ENCODE measurements at regions not wholly inside any gene's neighbourhood (a gene's known extent, or its start where the extent isn't known, plus 50 kb on each side); places are given as distances from the start of the nearest gene placed in this dataset.

DNA sequence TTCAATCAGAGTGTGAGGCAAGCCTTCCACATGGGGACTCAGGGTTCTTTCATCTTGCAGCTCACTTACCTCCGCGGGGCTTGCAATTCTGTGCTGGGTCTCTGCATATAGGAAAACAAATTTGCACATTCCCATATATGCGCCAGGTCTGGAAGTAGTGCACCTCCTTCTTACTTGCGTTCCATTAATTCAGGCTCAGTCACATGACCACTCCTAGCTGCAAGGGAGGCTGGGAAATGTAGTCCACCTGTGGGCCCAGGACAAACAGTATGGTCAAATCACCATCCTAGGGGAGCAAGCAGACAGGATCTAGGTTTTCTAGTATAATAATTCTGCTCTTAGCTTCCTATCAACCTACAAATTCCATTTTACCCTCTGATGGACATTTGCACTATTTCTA lies 160.4 kb downstream of the AACS start:
- no peak for DNase-seq (ENCODE audit: low spot score)

DNA sequence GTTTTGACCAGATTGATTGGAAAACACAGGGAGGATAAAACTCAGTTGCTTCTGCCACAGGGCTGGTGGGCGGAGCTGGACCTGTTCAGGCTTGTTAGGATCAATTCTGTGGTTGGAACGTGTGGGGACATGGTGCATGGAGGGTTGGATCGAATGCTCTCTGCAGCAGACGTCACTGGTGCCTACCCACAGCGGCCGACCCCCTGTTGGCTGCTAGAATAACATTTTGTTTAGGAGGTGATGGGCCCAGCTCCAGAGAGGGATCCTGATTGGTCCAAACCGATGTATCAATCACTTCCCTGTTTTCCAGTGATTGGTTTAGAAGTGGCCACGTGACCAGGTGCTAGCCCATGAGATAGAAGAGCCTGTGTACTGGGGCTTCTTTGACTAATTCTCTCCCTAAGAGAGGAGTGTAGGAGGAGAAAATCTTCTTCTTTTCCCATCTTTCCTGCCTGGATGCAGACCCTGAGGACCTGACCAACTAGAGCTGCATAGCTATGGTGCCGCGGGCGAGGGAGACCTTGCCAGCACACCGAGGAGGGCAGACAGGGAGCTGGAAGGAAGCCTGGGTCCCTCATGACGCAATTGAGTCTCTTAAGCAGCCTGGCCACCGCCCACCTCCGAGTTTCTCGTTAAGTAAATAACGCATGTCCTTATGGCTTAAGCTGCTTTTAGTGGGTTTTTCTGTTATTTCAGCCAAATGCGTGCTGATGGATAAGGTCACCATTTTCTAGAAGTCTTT lies 163.5 kb downstream of the AACS start:
- no peak for DNase-seq (ENCODE audit: low spot score)

DNA sequence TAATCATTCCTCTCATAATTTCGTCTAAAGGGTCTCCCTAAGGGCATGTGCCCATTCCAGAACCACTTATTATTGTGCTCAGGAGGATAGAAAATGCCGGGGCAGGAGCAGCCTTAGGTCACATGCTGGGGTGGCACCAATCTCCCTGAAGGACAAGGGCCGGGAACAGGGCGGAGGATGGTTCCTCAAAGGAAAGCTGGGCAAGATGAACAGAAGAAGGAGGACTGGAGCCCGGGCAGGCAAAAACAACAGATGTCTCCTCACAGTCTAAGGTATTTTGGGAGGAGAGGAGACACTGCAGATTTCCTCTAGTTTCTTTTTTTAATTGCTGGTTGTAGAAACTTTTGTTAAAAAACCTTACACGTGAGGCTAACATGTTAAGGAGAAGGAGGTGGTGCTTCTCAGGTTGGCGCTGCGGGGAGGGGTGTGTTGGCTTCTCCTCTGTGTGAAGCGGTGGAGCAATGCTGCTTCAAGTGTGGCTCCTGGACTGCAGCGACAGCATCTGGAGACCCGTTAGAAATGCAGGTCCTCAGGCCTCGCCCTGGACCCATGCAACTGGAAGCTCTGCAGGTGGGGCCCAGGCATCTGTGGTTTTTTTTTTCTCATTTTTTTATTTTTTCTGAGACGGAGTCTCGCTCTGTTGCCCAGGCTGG lies 164.8 kb downstream of the AACS start:
- no peak for DNase-seq (ENCODE audit: low spot score)

DNA sequence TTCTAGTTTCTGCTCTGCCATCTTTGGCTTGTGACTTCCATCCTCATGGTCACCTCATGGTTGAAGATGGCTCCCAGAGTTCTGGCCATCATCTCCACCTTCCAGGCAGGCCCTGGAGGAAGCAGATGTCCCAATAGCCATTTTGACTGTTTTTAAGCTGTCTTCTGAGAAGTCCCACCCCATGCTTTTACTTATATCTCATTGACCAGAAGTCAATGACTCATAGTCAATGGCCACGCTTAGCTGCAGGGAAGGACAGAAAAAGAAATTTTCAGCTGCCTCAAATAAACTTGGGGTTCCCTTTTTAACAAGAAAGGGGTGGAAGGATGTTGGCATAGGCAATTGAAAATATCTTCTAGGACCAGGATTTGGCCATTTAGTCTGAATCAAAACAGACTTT lies 168.1 kb downstream of the AACS start:
- no peak for DNase-seq (ENCODE audit: low spot score)

DNA sequence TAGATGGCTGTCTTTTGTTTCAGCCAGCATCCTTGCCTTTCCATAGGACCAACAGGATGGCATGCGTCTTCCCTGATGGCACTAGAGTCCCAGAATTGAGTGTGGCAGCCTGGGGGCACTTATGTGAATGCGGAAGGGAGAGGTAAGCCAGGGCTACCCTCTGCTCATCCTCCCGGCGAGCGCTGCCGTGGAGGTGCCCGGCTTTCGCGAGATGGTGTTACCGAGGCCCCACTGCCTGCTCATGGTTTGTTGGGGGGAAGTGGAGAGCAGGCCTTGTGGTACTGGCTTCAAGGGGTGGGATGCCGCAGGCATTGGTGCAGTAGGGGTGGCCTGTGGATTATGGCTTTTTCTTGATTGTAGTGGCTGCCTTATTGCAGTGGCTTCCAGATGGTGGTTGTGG lies 174.3 kb downstream of the AACS start:
- DNase-seq (ENCODE audit: low spot score): no peak

DNA sequence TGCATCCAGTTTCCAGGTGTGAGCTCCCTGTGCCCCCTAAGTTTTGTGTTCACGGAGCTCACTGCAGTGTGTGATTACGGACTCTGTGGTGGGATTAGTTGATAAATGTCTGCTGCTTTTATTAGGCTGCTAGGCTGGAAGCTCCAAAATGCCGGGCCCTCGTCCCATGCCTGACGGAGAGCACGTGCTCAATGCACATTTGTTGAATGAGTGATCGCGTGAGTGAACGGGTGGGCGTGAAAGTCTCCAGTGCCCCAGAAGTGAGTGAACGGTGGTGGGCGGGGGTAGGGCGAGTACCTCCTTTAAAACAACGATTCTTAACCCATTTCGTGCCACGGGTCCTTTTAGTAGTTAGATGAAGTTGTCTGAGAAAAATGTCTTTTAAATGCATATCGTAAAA lies 175.5 kb downstream of the AACS start:
- DNase-seq (ENCODE audit: low spot score): no peak

DNA sequence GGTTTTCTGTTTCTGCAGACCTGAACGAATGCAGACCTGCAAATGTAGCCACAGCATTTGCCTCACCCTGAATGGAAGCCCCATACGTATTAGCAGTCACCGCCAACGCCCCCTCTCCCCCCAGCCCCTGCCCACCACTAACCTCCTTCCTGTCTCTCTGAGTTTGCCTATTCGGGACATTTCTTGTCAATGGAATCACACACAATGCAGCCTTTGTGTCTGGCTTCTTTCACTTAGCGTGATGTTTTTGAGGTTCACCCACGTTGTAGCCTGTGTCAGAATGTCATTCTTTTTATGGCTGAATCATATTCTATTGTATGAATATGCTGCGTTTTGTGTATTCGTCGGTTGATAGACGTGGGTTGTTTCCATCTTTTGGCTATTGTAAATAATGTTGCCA lies 178.6 kb downstream of the AACS start:
- no peak for DNase-seq (ENCODE audit: low spot score)

DNA sequence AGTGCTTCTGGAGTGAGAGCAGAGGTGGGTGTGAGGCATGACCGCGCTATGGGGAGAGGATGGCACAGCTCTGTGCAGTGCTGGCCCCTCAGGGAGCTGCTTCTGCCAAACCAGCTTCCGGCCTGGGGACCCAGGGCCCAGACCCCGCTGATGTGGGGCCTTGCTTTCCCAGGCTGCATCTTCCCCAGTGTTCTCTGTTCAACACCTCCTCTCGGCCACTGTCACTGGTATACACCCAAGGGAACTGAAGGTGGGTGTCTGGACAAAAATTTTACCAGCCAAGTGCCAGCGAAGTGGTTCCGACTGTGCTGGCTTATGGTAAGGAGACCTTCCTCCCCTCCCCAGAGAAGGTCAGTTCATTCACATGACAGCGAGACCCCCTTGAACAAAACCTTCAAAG lies 179.1 kb downstream of the AACS start:
- DNase-seq (ENCODE audit: low spot score): no peak

DNA sequence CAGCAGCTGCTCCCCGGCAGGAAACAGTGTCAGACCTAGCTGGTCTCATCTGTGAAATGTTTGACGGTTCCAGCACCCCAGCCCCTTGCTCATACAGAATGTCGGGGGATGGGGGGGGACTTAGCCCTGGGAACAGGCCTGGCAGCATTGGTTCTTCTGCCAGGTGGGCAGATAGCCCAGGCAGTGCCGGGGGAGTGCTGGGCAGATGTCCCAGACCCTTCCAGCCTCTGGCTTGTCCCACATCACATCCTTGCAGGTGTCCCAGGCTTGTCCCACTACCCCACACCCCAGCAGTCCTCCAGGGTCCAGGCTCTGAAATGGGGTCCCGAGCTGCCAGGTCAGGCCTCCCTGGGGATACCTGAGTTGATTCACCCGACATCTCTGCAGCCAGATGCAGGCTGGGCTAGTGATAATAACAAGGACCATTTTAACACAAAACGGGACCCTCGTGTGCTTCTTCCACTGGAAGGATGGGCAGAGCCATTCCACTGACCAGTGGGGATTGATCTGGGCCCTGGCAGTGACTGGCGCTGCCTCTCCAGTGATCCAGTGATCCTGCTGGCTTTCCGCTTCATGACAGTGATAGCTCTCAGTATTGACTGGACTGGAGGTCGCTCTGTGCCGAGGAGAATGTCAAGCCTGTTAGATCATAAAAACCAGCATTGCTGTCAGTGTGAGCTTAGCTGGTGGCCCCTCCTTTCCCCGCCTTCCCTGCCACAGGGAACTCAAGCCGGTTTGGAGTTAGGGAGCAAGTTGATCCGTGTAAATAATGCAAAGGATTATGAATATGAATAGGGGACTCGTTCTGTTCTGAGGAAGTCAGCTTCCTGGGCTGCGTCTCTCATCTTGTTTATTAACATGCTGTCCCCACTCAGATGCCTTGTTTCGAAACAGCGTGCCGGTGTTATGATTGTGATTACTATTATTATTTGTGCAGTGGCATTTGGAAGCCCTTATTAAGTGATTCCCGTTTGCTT lies 180.6 kb downstream of the AACS start:
- DNase-seq (ENCODE audit: low spot score): no peak

DNA sequence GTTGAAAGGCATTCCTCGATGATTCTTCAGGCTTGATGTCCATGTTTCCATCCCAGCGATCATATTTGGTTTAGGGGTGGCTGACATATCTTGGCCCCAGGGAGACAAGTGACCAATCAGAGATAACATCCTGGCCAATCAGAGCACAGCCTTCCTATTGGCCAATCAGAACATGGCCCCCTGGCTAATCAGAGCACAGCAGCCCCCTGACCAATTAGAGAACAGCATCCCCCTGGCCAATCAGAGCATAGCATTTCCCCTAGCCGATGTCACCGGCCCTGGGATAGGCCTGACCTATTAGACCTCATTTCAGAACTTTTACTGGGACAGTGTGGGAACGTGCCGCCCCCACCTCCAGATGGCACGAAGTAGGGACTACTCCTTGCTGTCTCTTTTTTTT lies 182.2 kb downstream of the AACS start:
- no peak for DNase-seq (ENCODE audit: low spot score)

DNA sequence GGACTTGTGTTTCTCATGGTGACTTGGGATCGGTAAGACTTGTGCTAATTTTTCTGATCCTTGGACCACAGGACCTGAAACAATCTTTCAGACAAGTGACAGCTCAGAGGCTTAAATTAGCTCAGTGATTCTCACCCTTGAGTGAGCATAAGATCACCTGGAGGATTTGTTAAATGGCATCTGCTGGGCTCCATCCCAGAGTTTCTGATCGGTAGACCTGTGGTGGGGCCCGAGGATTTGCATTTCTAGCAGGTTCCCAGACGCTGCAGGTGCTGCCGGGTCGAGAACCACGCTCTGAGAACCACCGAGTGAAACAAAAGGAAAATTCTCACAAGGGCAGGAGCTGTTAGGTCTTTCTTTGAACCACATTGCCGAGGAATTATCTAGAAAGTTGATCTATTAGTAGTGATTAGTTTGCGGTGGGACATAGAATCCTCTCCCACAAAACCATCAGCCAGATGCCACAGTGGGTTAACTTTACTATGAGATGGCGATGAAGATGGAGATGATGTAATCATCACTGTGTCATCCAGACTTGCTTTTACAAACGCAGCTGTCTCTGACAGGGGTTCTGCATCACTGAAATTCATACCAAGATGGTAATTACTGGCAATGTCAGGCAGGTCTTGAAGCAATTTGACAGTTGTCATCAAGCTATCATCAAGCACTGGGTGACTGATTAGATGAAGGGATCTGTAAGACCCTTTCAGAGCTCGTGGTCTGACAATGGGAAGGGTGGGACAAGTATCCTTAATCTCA lies 184.0 kb downstream of the AACS start:
- no peak for DNase-seq (ENCODE audit: low spot score)

DNA sequence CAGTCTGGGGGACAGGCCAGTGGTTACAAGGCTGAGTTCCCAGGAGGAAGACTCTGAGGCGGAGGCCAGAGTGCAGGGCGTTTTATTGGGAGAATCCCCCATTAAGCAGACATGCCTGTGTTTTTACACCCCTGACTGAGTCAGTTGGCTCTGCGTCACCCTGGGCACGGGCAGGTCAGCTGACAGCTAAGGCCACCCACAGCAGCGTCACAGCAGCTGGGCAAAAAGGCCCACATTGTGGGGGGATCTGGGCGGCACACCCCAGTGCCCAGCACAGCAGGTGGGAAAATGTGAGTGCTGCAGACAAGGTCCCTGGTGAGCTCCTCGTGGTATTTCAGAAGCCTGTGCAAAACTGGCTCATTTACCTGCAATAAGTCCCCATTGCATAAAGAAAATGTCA lies 184.7 kb downstream of the AACS start:
- DNase-seq (ENCODE audit: low spot score): no peak

DNA sequence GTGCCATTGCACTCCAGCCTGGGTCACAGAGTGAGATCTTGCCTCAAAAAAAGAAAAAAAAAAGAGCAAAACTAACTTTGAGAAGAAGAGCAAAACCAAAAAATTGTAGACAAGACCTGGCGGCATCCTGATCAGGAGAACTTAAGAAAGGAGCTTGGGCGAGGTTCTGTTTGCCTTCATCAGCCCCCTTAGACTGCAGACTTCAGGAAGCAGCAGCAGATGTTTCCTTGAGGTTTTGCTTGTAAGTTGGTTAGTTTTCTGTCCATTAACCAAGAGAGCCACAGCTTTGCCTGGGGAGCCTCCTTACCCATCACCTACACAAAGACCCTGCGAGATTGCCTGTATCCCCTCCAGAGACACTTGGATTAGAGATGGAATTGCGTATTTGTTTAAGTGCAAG lies 189.0 kb downstream of the AACS start:
- DNase-seq (ENCODE audit: low spot score): no peak

DNA sequence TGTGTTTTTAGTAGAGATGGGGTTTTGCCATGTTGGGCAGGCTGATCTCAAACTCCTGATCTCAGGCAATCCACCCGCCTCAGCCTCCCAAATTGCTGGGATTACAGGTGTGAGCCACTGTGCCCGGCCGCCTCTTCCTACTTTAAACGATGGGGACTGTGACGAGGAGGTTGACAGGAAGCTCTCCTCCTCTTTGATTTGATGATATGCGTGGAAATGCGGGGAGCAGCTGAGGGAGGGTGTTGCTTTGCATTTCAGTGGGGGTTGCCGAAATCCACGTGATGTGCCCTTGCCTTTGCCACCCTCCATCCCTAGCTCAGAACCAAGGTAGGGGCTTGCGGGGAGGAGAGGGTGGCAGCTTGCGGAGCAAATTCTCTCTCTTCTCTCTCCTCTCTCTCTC lies 189.6 kb downstream of the AACS start:
- DNase-seq (ENCODE audit: low spot score): no peak

DNA sequence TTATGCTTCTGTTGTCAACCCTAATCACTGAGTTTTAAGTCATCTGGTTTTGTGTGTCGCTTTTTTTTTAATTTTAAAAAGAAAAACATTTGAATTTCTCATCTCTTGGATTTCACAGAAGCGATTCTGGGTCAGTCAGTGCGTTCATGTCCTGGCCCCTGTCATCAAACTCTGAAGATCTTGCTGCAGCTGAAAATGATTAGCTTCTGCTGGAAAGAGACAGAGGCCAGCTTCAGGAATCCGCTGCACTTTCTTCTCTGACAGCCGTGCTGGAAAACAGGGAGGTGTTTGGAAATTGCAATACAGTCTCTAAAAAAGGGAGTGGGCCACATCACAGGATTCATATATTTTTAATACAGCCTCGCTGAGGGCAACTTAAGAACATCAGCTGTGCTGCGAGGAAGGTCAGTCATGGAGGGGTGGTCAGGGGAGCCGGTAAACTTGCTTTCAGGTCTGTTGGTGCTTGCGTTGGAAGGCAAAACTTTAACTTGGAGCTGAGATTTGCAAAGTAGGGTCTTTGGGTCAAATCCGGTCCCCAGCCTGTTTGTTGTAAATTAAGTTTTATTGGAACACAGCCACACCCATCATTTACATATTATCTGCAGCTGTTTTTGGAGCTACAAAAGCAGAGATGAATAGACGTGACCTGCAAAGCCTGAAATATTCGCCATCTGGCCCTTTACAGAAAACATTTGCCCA lies 190.8 kb downstream of the AACS start:
- no peak for DNase-seq (ENCODE audit: low spot score)

DNA sequence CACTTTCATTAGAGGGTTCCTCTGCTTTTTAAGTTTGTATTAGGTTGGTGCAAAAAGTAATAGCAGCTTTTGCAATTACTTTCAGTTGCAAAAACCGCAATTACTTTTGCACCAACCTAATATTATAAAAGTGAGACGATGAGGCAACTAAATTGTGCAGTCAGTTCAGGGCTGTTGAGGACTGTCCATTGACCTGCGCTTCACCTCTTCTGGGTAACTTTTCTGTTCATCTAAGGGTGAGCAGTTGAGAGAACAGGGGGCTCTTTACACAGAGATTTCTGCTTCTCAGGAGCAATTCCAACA lies 191.3 kb downstream of the AACS start:
- no peak for DNase-seq (ENCODE audit: low spot score)

DNA sequence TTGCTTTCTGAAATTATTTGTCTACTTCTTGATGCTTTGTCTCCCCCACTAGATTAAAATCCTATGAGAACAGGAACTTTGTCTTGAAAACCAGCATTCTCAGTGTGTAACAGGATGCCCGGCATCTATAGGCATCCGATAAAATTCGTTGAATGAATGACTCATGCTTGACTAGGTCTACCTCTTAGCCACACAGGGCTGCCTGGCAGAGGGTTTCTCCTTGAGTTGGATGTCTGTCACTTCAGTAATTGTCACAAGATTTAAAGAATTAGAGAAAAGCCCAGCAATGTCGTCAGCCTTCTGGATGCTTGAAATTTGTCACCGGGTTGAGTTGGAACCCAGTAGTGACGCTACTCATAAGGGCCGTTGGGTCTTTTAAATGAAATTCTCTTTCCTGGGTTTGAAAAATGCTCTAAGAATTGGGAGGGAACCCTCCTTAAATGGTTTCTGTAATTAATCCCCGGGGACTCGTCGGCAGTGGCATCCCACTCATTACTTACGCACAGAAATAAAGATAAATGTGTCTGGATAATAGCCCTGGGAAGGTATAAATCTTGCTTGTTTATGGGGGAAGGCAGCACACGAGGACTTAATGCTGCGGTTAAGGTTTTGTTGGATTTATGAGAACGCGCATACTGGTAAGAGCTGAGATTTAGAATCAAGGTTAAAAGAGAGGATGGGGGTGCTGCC lies 194.1 kb downstream of the AACS start:
- no peak for DNase-seq (ENCODE audit: low spot score)

DNA sequence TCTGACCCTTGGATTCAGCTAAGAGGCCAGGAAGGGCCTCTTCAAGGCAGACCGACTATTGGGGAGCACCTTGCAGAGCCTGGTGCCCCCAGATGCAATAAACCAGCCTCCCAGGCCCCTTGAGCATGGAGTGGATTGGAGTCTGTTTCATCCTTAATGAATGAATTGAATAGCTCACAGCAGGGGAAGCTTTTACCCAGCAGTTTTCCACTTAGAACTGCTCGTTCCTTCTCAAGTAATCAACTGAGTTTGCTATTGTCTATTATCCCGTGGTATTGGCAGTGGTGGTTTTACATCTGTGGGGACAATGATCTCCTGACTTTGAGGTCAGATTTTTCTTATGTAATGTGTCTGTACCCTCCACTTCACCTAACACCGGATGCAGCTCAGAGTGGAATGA lies 197.6 kb downstream of the AACS start:
- no peak for DNase-seq (ENCODE audit: low spot score)

DNA sequence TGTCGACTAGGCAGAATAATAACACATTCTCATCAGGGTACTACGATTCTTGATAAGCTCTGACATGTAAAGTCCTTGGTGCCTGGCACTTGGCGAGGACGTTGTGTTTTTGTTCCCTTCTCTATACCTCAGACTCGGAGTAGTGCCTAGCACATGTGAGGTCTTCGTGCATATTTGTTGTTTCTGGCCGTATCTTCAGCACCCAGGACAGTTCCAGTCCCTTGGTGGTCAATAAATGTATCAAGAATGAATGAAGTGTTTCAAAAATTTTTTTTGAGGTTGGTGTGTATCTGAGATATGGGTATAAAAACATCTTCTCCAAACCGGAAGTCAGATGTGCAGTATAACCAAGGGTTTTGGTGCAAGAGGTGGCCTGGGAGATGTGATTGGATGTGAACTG lies 198.2 kb downstream of the AACS start:
- no peak for DNase-seq (ENCODE audit: low spot score)

DNA sequence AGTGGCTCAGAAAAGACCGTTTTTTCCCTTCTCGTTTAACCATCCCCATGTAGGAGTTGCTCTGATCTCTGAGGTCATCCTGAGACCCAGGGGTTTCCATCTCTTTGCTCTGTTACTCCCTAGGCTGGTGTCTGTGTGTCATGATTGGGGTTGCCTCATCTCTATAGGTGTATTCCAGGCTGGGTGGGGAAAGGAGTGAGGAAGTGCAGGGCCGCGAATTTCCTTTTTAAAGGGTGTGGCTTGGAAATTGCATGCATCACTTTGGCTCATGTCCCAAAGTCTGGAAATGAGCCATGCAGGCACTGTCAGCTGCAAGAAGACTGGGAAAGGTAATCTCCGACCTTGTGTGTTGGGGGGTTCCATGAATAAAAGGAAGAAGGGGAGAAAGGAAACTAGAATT lies 201.9 kb downstream of the AACS start:
- no peak for DNase-seq (ENCODE audit: low spot score)

DNA sequence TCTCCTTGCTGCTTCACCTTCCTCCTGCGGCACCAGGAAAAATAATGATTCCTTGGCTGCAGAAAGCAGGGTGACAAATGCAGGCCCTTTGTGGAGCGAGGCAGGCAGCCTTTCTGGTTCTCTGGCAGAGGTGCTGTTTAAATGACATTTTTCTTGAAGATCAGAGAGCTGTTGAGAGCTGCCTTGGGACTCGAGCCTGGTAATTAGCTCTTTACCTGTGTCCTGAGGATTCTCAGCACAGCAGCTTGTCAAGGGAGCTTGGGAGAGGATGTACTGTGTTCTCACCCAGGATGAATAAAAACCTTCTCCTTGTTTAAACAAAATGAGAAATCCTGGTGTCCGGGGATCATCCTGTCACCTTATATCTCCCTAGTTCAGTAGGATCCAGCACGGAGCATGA lies 204.0 kb downstream of the AACS start:
- no peak for DNase-seq (ENCODE audit: low spot score)
